ENCODE measurements at regions not wholly inside any gene's neighbourhood (a gene's known extent, or its start where the extent isn't known, plus 50 kb on each side); places are given as distances from the start of the nearest gene placed in this dataset.

DNA sequence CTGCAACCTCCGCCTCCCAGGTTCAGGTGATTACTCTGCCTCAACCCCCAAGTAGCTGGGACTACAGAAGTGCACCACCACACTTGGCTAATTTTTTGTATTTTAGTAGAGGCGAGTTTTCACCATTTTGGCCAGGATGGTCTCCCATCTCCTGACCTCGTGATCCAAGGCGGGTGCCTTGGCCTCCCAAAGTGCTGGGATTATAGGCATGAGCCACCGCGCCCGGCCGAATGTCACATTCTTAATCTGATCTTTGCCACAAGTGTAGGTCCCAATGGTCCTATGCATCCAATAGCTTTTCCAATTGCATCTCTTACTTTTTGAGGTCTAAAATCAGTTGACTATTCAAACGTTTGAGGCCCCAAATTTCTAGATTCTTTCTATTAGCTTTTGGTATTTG, 676.0 kb downstream of the SLC16A7 start:
- TF ChIP-seq, protein P1, sequence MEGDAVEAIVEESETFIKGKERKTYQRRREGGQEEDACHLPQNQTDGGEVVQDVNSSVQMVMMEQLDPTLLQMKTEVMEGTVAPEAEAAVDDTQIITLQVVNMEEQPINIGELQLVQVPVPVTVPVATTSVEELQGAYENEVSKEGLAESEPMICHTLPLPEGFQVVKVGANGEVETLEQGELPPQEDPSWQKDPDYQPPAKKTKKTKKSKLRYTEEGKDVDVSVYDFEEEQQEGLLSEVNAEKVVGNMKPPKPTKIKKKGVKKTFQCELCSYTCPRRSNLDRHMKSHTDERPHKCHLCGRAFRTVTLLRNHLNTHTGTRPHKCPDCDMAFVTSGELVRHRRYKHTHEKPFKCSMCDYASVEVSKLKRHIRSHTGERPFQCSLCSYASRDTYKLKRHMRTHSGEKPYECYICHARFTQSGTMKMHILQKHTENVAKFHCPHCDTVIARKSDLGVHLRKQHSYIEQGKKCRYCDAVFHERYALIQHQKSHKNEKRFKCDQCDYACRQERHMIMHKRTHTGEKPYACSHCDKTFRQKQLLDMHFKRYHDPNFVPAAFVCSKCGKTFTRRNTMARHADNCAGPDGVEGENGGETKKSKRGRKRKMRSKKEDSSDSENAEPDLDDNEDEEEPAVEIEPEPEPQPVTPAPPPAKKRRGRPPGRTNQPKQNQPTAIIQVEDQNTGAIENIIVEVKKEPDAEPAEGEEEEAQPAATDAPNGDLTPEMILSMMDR (IDR thresholded peaks at IDR 0.05; ENCODE audit: control extremely low read depth in 1 of 3, insufficient read depth in 1 of 3, low read depth in 1 of 3, low read length in 3 of 3) = no peak
- TF ChIP-seq POLR2A (IDR thresholded peaks at IDR 0.05; ENCODE audit: control extremely low read depth in 1 of 2, low read depth in 2 of 2, low read length in 2 of 2) = no peak
